GM12878 (cell line): ENCODE measurements at regions not wholly inside any gene's neighbourhood (a gene's known extent, or its start where the extent isn't known, plus 50 kb on each side); places are given as distances from the start of the nearest gene placed in this dataset.
A peak's percentile ranks its signal among the peaks of the same experiment; 100 is the strongest.

Source experiments
- ATAC-seq: fragments of 200-7000 bp; cut with Tn5 transposase; 3 replicates; pipeline ENCODE4 v1.9.1; 2020; ENCODE audit warnings: mild to moderate bottlenecking, moderate library complexity
- BruUV-seq: library from RNA; stranded (reverse); fragments of 400-500 nt; replicated peaks from 2 replicates; lab custom pipeline; 2021; lab: Mats Ljungman, UMichigan
- CTCF ChIA-PET: fragments of 300-600 bp; sonication (Branson Sonifier 250); formaldehyde crosslinking; extraction: SDS; loops from one replicate; lab custom pipeline; 2021; ENCODE audit warnings: inconsistent platforms; lab: Yijun Ruan, JAX
- POLR2A ChIA-PET: fragments of 350-600 bp; formaldehyde crosslinking; extraction: SDS; loops from one replicate; lab custom pipeline; 2021; ENCODE audit warnings: inconsistent platforms; lab: Charles Lee
- RAD21 ChIA-PET: fragments of 300-600 bp; sonication (Branson Sonifier 250); formaldehyde crosslinking; loops from one replicate; lab custom pipeline; 2023; ENCODE audit warnings: antibody characterized with exemption; ENCODE audit not compliant: unreplicated experiment; lab: Charles Lee
- SMC1A ChIA-PET: fragments of 300-600 bp; sonication (Branson Sonifier 250); formaldehyde crosslinking; loops from one replicate; lab custom pipeline; 2023; ENCODE audit not compliant: unreplicated experiment, uncharacterized antibody; lab: Charles Lee
- DNase-seq: peaks from one replicate; pipeline ENCODE4 v3.0.0-alpha.2; 2011; ENCODE audit warnings: low read depth, low spot score
- FAIRE-seq: peaks from 3 replicates; lab custom pipeline; 2011; peaks lifted over from hg19 to GRCh38; lab: Jason Lieb, UNC
- H2AFZ ChIP-seq: 2 replicates; pipeline ENCODE4 v1.6.0; 2011; ENCODE audit warnings: low read depth, low read length, control low read depth; ENCODE audit not compliant: control insufficient read depth
- H3K27ac ChIP-seq: 2 replicates; pipeline ENCODE4 v1.5.1; 2011; ENCODE audit warnings: control low read depth; ENCODE audit not compliant: control insufficient read depth, insufficient read depth
- H3K27me3 ChIP-seq, 2 experiments: replicated peaks in 1 of 2; 2 replicates each; pipeline versions ENCODE4 v1.6.0 to v1.6.1; 2011; ENCODE audit warnings: low read length in 1 of 2; ENCODE audit not compliant: control insufficient read depth in 2 of 2, insufficient read depth in 2 of 2
- H3K36me3 ChIP-seq, 2 experiments: 2 replicates each; pipeline ENCODE4 v1.5.1; 2011; ENCODE audit warnings: low read length in 1 of 2; ENCODE audit not compliant: control insufficient read depth in 2 of 2, insufficient read depth in 2 of 2
- H3K4me1 ChIP-seq: 2 replicates; pipeline ENCODE4 v1.6.1; 2011; ENCODE audit warnings: mild to moderate bottlenecking, low read length, moderate library complexity, mixed read lengths; ENCODE audit not compliant: control insufficient read depth, insufficient read depth
- H3K4me2 ChIP-seq: 2 replicates; pipeline ENCODE4 v1.6.0; 2011; ENCODE audit warnings: control low read depth; ENCODE audit not compliant: control insufficient read depth, insufficient read depth
- H3K4me3 ChIP-seq: fragments of 200-600 bp; sonication (generic); 2 replicates; pipeline ENCODE4 v1.5.1; 2016
- H3K79me2 ChIP-seq: 2 replicates; pipeline ENCODE4 v1.6.0; 2011; ENCODE audit warnings: low read length; ENCODE audit not compliant: control insufficient read depth, insufficient read depth
- H3K9ac ChIP-seq: 2 replicates; pipeline ENCODE4 v1.8.0; 2011; ENCODE audit warnings: low read length, control low read depth, mixed read lengths; ENCODE audit not compliant: control insufficient read depth, insufficient read depth
- H3K9me3 ChIP-seq: replicated peaks from 3 replicates; pipeline ENCODE4 v1.5.1; 2011; ENCODE audit warnings: mild to moderate bottlenecking, low read length; ENCODE audit not compliant: control insufficient read depth, insufficient read depth
- H4K20me1 ChIP-seq: 2 replicates; pipeline ENCODE4 v1.6.0; 2011; ENCODE audit not compliant: control insufficient read depth, insufficient read depth
- ASH2L ChIP-seq: fragments of 300-600, 200-600 bp; sonication (generic); IDR thresholded peaks from 2 replicates; pipeline ENCODE4 v1.6.1; 2017; ENCODE audit warnings: low read depth, mild to moderate bottlenecking, borderline replicate concordance
- ATF3 ChIP-seq: IDR thresholded peaks from 2 replicates; pipeline ENCODE4 v1.6.1; 2011; ENCODE audit warnings: low read depth, mild to moderate bottlenecking, low read length, moderate library complexity, borderline replicate concordance; ENCODE audit errors: extremely low read depth
- BCL3 ChIP-seq: IDR thresholded peaks from 2 replicates; pipeline ENCODE4 v1.6.1; 2011; ENCODE audit warnings: borderline replicate concordance, low read depth, mild to moderate bottlenecking, moderate library complexity, low read length; ENCODE audit not compliant: insufficient read depth, poor library complexity, severe bottlenecking
- CBFB ChIP-seq: IDR thresholded peaks from 2 replicates; pipeline ENCODE4 v1.6.1; 2016; ENCODE audit warnings: antibody characterized with exemption, low read depth
- CTCF ChIP-seq, 3 experiments: IDR thresholded peaks in 2 of 3; conservative IDR thresholded peaks in 1 of 3; 2 replicates each; pipeline ENCODE4 v1.5.1; 2011; ENCODE audit warnings: low read depth in 3 of 3, low read length in 3 of 3, mild to moderate bottlenecking in 3 of 3, control low read depth in 2 of 3, moderate library complexity in 2 of 3, inconsistent platforms in 1 of 3, mixed read lengths in 1 of 3; ENCODE audit not compliant: control insufficient read depth in 2 of 3, insufficient read depth in 1 of 3; ENCODE audit errors: extremely low read depth in 1 of 3
- FOXM1 ChIP-seq: IDR thresholded peaks from 2 replicates; pipeline ENCODE4 v1.6.1; 2012; ENCODE audit warnings: low read depth, mild to moderate bottlenecking, inconsistent platforms, low read length, moderate library complexity
- RAD21 ChIP-seq: IDR thresholded peaks from 2 replicates; pipeline ENCODE4 v1.6.1; 2011; ENCODE audit warnings: mild to moderate bottlenecking, low read depth, low read length, moderate library complexity; ENCODE audit not compliant: insufficient read depth
- SMC3 ChIP-seq: IDR thresholded peaks from 2 replicates; pipeline ENCODE4 v1.6.1; 2011; ENCODE audit warnings: low read length, improper control_type of control experiment, borderline replicate concordance
- SUZ12 ChIP-seq: fragments of 200-600 bp; sonication (generic); IDR thresholded peaks from one replicate; pipeline ENCODE4 v1.6.1; 2018; ENCODE audit warnings: antibody characterized with exemption, mild to moderate bottlenecking; ENCODE audit not compliant: unreplicated experiment
- ZZZ3 ChIP-seq: IDR thresholded peaks from 2 replicates; pipeline ENCODE4 v1.6.1; 2011; ENCODE audit warnings: low read depth; ENCODE audit not compliant: control insufficient read depth, insufficient read length
- WGBS: methylation state at CpG from one replicate; pipeline ENCODE4 v1.1.6; 2016; ENCODE audit warnings: low lambda C conversion rate; ENCODE audit not compliant: insufficient replicate concordance, insufficient coverage; ENCODE audit errors: missing lambda C conversion rate; 5-methylcytosine and 5-hydroxymethylcytosine counted together
- in situ Hi-C: fragments of 300-500 bp; cut with MboI; formaldehyde crosslinking; loops from 9 replicates; pipeline ENCODE4 v1.14.3; 2018; ENCODE audit warnings: mixed read lengths
- intact Hi-C: fragments of 100-400 bp; cut with micrococcal nuclease; formaldehyde crosslinking; loops from one replicate; pipeline ENCODE4 v1.14.2; 2022; ENCODE audit not compliant: unreplicated experiment

GRCh38 chr9:11318946-11319345 is 706.1 kb upstream of the PTPRD start:
- no peak for DNase-seq
- TF ChIP-seq CBFB (no peak), RAD21 (no peak)
- TF ChIP-seq, all 136 proteins: peak for 0
- H3K79me2 ChIP-seq, result no peaks in the 10 kb centered on the region
- H3K4me1 ChIP-seq, result no peaks in the 10 kb centered on the region
- intact Hi-C loops (loop anchor here (5.0 kb wide), 1 partner anchor 952 kb away; no protein-coding TSS in a partner anchor), in situ Hi-C loops (no loop called here)
- H3K9me3 ChIP-seq, result no peaks in the 10 kb centered on the region
- H4K20me1 ChIP-seq, result no peaks in the 10 kb centered on the region
- ChIA-PET SMC1A (interaction anchor here (1.3 kb wide), 2 partner anchors 89 to 463 kb away, joined by 3 to 16 read pairs; no protein-coding TSS in a partner anchor), CTCF (interaction anchor here (1.0 to 3.4 kb wide), 4 partner anchors 36 to 962 kb away, joined by 3 to 27 read pairs (median 3); no protein-coding TSS in a partner anchor), POLR2A (no interaction called here), RAD21 (interaction anchor here (1.3 to 1.4 kb wide), 2 partner anchors 463 to 465 kb away, joined by 5 to 10 read pairs; no protein-coding TSS in a partner anchor)
- H3K36me3 ChIP-seq, result no peaks in the 10 kb centered on the region
- H3K27me3 ChIP-seq, result no peaks in the 10 kb centered on the region
- WGBS, result 0% methylated on average over 1 of the region's 1 CpG
- no peak overlapping the region for H3K27ac ChIP-seq
- FAIRE-seq (no peak), ATAC-seq (no peak)
- no peak overlapping the region for H2AFZ ChIP-seq
- H3K4me2 ChIP-seq, result no peak overlapping the region
- BruUV-seq, result no TSS peak
- H3K4me3 ChIP-seq, result no peak overlapping the region
- no peak overlapping the region for H3K9ac ChIP-seq

GRCh38 chr9:11319538-11319937 is 706.7 kb upstream of the PTPRD start:
- Histone ChIP-seq H3K4me1 (no peaks in the 10 kb centered on the region), H3K27ac (no peak overlapping the region), H3K9ac (no peak overlapping the region), H2AFZ (no peak overlapping the region), H3K36me3 (no peaks in the 10 kb centered on the region), H3K79me2 (no peaks in the 10 kb centered on the region), H4K20me1 (no peaks in the 10 kb centered on the region), H3K27me3 (no peaks in the 10 kb centered on the region), H3K4me3 (no peak overlapping the region), H3K9me3 (no peaks in the 10 kb centered on the region), H3K4me2 (no peak overlapping the region)
- no peak for FAIRE-seq
- BruUV-seq, result no TSS peak
- ChIA-PET CTCF (interaction anchor here (0.7 to 3.4 kb wide), 10 partner anchors 8 to 962 kb away, joined by 3 to 27 read pairs (median 3); no protein-coding TSS in a partner anchor), RAD21 (interaction anchor here (0.9 to 1.4 kb wide), 3 partner anchors 376 to 465 kb away, joined by 3 to 10 read pairs (median 5); no protein-coding TSS in a partner anchor), SMC1A (interaction anchor here (0.6 to 1.3 kb wide), 4 partner anchors 88 to 463 kb away, joined by 3 to 16 read pairs (median 3); no protein-coding TSS in a partner anchor), POLR2A (no interaction called here)
- ATAC-seq, result peak; percentile 69
- WGBS, result 22% methylated on average over 5 of the region's 5 CpGs
- intact Hi-C loops, result loop anchor here (5.0 kb wide), 1 partner anchor 952 kb away; no protein-coding TSS in a partner anchor
- TF ChIP-seq FOXM1 (no peak), BCL3 (no peak), ATF3 (no peak), CTCF (IDR thresholded peaks at IDR 0.05 in 2 of 3, conservative IDR thresholded peaks at IDR 0.05 in 1 of 3; ENCODE audit: control insufficient read depth in 2 of 3, extremely low read depth in 1 of 3, insufficient read depth in 1 of 3, low read depth in 3 of 3, low read length in 3 of 3) (peak; percentile 25 to 53 (median 34); a peak in 4 of 6 replicates), SUZ12 (no peak), ZZZ3 (no peak), SMC3 (peak; percentile 10; the same call in 1 of the 2 replicates), ASH2L (no peak), RAD21 (peak; percentile 40)
- DNase-seq, result no peak
- in situ Hi-C loops, result no loop called here
